K562 (cell line): ENCODE measurements at regions not wholly inside any gene's neighbourhood (a gene's known extent, or its start where the extent isn't known, plus 50 kb on each side); places are given as distances from the start of the nearest gene placed in this dataset.
"Not testable (repeated sequence)": the region's sequence is repeated elsewhere in the genome, so short reads cannot be mapped to it uniquely, and the experiment has no call there.

Source experiments
- ATAC-seq: fragments of 200-7000 bp; cut with Tn5 transposase; 3 replicates; pipeline ENCODE4 v1.9.1; 2020; ENCODE audit warnings: moderate library complexity
- BruUV-seq: library from RNA; stranded (reverse); fragments of 400-500 nt; replicated peaks from 2 replicates; lab custom pipeline; 2021; lab: Mats Ljungman, UMichigan
- CTCF ChIA-PET: fragments of 300-600 bp; formaldehyde crosslinking; extraction: SDS; loops from one replicate; lab custom pipeline; 2021; ENCODE audit warnings: low intra/inter-chr PET ratio; lab: Yijun Ruan, JAX
- POLR2A ChIA-PET: fragments of 300-600, 350-650 bp; sonication (Branson Sonifier 250); formaldehyde crosslinking; extraction: SDS; loops from one replicate; lab custom pipeline; 2021; ENCODE audit warnings: antibody characterized with exemption, inconsistent platforms; lab: Yijun Ruan, JAX
- DNase-seq, 4 experiments: peaks; one replicate each; pipeline versions ENCODE4 v3.0.0 to v3.0.0-alpha.2; 2011 to 2018; ENCODE audit warnings: low spot score in 3 of 4, mixed read lengths in 3 of 4; ENCODE audit errors: extremely low read depth in 1 of 4
- FAIRE-seq: peaks from 2 replicates; lab custom pipeline; 2011; peaks lifted over from hg19 to GRCh38; lab: Jason Lieb, UNC
- H2AFZ ChIP-seq: 2 replicates; pipeline ENCODE4 v1.6.0; 2011; ENCODE audit warnings: low read depth, low read length, control low read depth, inconsistent platforms
- H3K27ac ChIP-seq: fragments of 200-600 bp; 3 replicates; pipeline ENCODE4 v1.8.0; 2011; ENCODE audit warnings: low read depth, mild to moderate bottlenecking, control low read depth, inconsistent platforms, low read length, moderate library complexity, mixed read lengths; ENCODE audit errors: extremely low read depth
- H3K27me3 ChIP-seq, 2 experiments: fragments of 300-600 bp in 1 of 2; 2 replicates in 1 of 2; 3 replicates in 1 of 2; pipeline versions ENCODE4 v1.6.0 to v1.8.0; 2011; ENCODE audit warnings: inconsistent platforms in 2 of 2, low read length in 2 of 2, mild to moderate bottlenecking in 1 of 2, mixed read lengths in 1 of 2, moderate library complexity in 1 of 2; ENCODE audit not compliant: control insufficient read depth in 2 of 2, insufficient read depth in 2 of 2
- H3K36me3 ChIP-seq: fragments of 300-600 bp; 3 replicates; pipeline ENCODE4 v1.8.0; 2011; ENCODE audit warnings: mild to moderate bottlenecking, low read length, inconsistent platforms; ENCODE audit not compliant: control insufficient read depth, insufficient read depth
- H3K4me1 ChIP-seq, 2 experiments: fragments of 200-600 bp in 1 of 2; replicated peaks in 1 of 2; 2 replicates in 1 of 2; 3 replicates in 1 of 2; pipeline versions ENCODE4 v1.5.1 to v1.8.0; 2011; ENCODE audit warnings: inconsistent platforms in 2 of 2, low read length in 2 of 2, mild to moderate bottlenecking in 1 of 2, mixed read lengths in 1 of 2, moderate library complexity in 1 of 2; ENCODE audit not compliant: control insufficient read depth in 2 of 2, insufficient read depth in 2 of 2
- H3K4me2 ChIP-seq: 2 replicates; pipeline ENCODE4 v1.6.1; 2011; ENCODE audit warnings: low read length, control low read depth, inconsistent platforms, mixed read lengths; ENCODE audit not compliant: insufficient read depth
- H3K4me3 ChIP-seq: fragments of 200-600 bp; sonication (generic), shearing (Covaris generic); 2 replicates; pipeline ENCODE4 v1.5.1; 2016; ENCODE audit warnings: control low read depth, inconsistent platforms
- H3K79me2 ChIP-seq: fragments of 200-600 bp; 3 replicates; pipeline ENCODE4 v1.8.0; 2011; ENCODE audit warnings: low read length, inconsistent platforms; ENCODE audit not compliant: control insufficient read depth, insufficient read depth
- H3K9ac ChIP-seq, 2 experiments: 2 replicates each; pipeline versions ENCODE4 v1.6.0 to v1.6.1; 2011; ENCODE audit warnings: low read depth in 2 of 2, low read length in 2 of 2, control low read depth in 1 of 2, inconsistent platforms in 1 of 2, mild to moderate bottlenecking in 1 of 2, mixed read lengths in 1 of 2; ENCODE audit not compliant: insufficient read depth in 1 of 2
- H3K9me1 ChIP-seq: one replicate; pipeline ENCODE4 v1.6.0; 2011; ENCODE audit warnings: inconsistent platforms, mild to moderate bottlenecking, low read length, moderate library complexity; ENCODE audit not compliant: control insufficient read depth, insufficient read depth
- H3K9me3 ChIP-seq: replicated peaks from 2 replicates; pipeline ENCODE4 v1.5.1; 2011; ENCODE audit warnings: low read depth, low read length, inconsistent platforms; ENCODE audit not compliant: control insufficient read depth, insufficient read depth
- H4K20me1 ChIP-seq: replicated peaks from 2 replicates; pipeline ENCODE4 v1.6.1; 2011; ENCODE audit warnings: low read length, inconsistent platforms, mixed read lengths; ENCODE audit not compliant: control insufficient read depth, insufficient read depth
- COPS2 ChIP-seq: fragments of 450-650 bp; conservative IDR thresholded peaks from 2 replicates; pipeline ENCODE4 v1.6.1; 2016; ENCODE audit warnings: mild to moderate bottlenecking, moderate library complexity
- E2F3 ChIP-seq: fragments of 250-450 bp; sonication (Bioruptor Pico); IDR thresholded peaks from 2 replicates; pipeline ENCODE4 v1.4.0; 2020; ENCODE audit warnings: mild to moderate bottlenecking
- ZBTB34 ChIP-seq: fragments of 250-450 bp; sonication (Bioruptor Pico); IDR thresholded peaks from 2 replicates; pipeline ENCODE4 v1.8.0; 2021; ENCODE audit warnings: mild to moderate bottlenecking, moderate library complexity
- ZNF655 ChIP-seq: fragments of 250-450 bp; sonication (Bioruptor Pico); IDR thresholded peaks from 2 replicates; pipeline ENCODE4 v1.5.0; 2021
- WGBS: fragments of 100-300 bp; shearing (Covaris generic); methylation state at CpG from one replicate; pipeline ENCODE4 v1.1.6; 2016; ENCODE audit warnings: low coverage, mixed read lengths; ENCODE audit not compliant: insufficient coverage; ENCODE audit errors: missing lambda C conversion rate; 5-methylcytosine and 5-hydroxymethylcytosine counted together
- in situ Hi-C: fragments of 300-500 bp; cut with MboI; formaldehyde crosslinking; loops from 4 replicates; pipeline ENCODE4 v1.15.0; 2018; ENCODE audit warnings: inconsistent platforms, mixed read lengths
- intact Hi-C: fragments of 100-400 bp; cut with micrococcal nuclease; formaldehyde crosslinking; loops from 2 replicates; pipeline ENCODE4 v1.14.2; 2022

DNA sequence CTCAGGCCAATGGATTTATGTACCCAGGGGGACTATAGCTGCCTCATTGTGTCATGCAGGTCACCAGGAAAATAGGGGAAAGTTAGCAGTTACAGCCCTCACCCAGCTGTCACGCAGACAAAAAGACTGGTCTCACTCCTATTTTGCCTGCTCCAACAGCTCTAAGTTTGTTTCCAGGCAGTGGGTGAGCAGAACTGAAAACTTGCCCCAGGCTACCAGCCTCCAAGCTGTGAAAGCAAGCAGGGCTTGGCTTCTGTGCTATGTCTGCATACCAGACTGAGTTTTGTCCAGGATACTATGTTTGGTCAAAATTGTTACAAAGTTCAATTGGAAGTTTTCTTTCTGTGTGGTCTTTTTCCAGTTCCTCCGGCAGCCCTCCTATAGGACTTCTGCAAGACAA is 628.4 kb downstream of the FAM133A start:
- WGBS: 0% methylated on average over 2 of the region's 2 CpGs
- H3K9me3 ChIP-seq: no peaks in the 10 kb centered on the region
- TF ChIP-seq ZBTB34 (no peak), E2F3 (CRISPR knock-in tag) (no peak), COPS2 (no peak)
- H3K9ac ChIP-seq: no peak overlapping the region
- no peak overlapping the region for H3K4me2 ChIP-seq
- H3K36me3 ChIP-seq: no peaks in the 10 kb centered on the region
- CTCF ChIA-PET: no interaction called here
- H3K9me1 ChIP-seq: no peaks in the 10 kb centered on the region
- no peak overlapping the region for H3K27ac ChIP-seq
- POLR2A ChIA-PET: no interaction called here
- intact Hi-C loops (no loop called here), in situ Hi-C loops (no loop called here)
- H3K79me2 ChIP-seq: no peaks in the 10 kb centered on the region
- no peaks in the 10 kb centered on the region for H3K27me3 ChIP-seq
- ATAC-seq (no peak), FAIRE-seq (no peak), DNase-seq (no peak)
- H3K4me1 ChIP-seq: no peaks in the 10 kb centered on the region
- no TSS peak for BruUV-seq
- H2AFZ ChIP-seq: no peak overlapping the region
- no peak overlapping the region for H3K4me3 ChIP-seq
- H4K20me1 ChIP-seq: no peaks in the 10 kb centered on the region

DNA sequence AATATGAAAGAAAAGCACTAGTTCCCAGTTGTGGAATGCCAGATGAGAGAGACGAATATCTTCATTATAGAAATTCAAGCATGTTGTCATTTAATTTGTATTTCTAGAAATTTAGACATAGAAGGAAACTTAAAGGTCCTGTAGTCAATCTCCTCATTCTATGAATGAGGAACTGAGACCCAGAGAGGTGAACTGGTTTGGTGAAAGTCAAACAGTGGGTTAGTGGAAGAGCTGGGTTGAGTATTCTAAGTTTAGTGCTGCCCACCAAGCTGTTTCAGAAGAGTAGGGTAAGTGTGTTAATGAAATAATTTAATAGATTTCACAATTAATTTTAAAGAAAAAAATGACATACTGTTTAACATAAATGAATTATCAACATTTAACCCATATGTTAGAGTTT is 655.2 kb downstream of the FAM133A start:
- Histone ChIP-seq H3K27me3 (no peaks in the 10 kb centered on the region), H3K9me3 (no peaks in the 10 kb centered on the region), H2AFZ (no peak overlapping the region), H3K9me1 (no peaks in the 10 kb centered on the region), H3K9ac (no peak overlapping the region), H4K20me1 (no peaks in the 10 kb centered on the region), H3K36me3 (no peaks in the 10 kb centered on the region), H3K4me3 (no peak overlapping the region), H3K79me2 (no peaks in the 10 kb centered on the region), H3K4me1 (no peaks in the 10 kb centered on the region)
- ChIA-PET CTCF (no interaction called here), POLR2A (no interaction called here)
- ATAC-seq (no peak), FAIRE-seq (no peak)
- BruUV-seq: no TSS peak
- intact Hi-C loops (no loop called here), in situ Hi-C loops (no loop called here)
- 0% methylated on average over 1 of the region's 1 CpG for WGBS
- no peak for TF ChIP-seq ZNF655
- TF ChIP-seq, all 486 proteins: peak for 0
- DNase-seq: no peak
- Histone ChIP-seq H3K27ac (no peak overlapping the region), H3K4me2 (no peak overlapping the region)

DNA sequence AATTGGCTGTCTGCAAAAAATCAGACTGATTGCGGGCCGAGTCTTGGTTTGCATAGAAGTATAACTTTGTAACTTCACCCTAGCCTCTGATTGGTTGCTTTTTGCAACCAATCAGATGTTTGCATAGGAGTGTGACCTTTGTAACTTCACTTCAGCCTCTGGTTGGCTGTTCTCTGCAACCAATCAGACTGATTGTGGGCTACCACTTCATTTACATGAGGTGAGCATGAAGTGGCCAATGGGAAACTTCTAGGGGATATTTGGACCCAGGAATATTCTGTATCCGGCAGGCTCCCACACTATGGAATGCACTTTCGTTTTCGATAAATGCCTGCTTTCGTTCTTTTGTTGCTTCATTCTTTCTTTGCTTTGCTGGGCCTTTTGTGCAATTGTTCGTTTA is 667.7 kb downstream of the FAM133A start:
- H3K9me3 ChIP-seq, FAIRE-seq, intact Hi-C loops, BruUV-seq, H3K9me1 ChIP-seq, H3K27me3 ChIP-seq, H3K9ac ChIP-seq, DNase-seq, H3K4me2 ChIP-seq, CTCF ChIA-PET, ATAC-seq, H4K20me1 ChIP-seq, H3K4me3 ChIP-seq, H3K36me3 ChIP-seq, H3K4me1 ChIP-seq, H2AFZ ChIP-seq, in situ Hi-C loops, POLR2A ChIA-PET, H3K27ac ChIP-seq, H3K79me2 ChIP-seq: not testable (repeated sequence)
- 4% methylated on average over 6 of the region's 7 CpGs for WGBS
